IMR-90 (cell line): ENCODE measurements at regions not wholly inside any gene's neighbourhood (a gene's known extent, or its start where the extent isn't known, plus 50 kb on each side); places are given as distances from the start of the nearest gene placed in this dataset.

Experiments
- CTCF ChIP-seq: conservative IDR thresholded peaks from 2 replicates; pipeline ENCODE4 v1.5.1; 2012; ENCODE audit warnings: mild to moderate bottlenecking, low read depth, low read length, improper control_type of control experiment
- ELK1 ChIP-seq: fragments of 150-350 bp; IDR thresholded peaks from 2 replicates; pipeline ENCODE4 v1.6.1; 2016; ENCODE audit warnings: low read depth, mild to moderate bottlenecking, low read length, moderate library complexity, borderline replicate concordance
- POLR2A ChIP-seq: IDR thresholded peaks from 2 replicates; pipeline ENCODE4 v1.6.1; 2012; ENCODE audit warnings: mild to moderate bottlenecking, low read depth, low read length
- SMC3 ChIP-seq: fragments of 150-350 bp; IDR thresholded peaks from 2 replicates; pipeline ENCODE4 v1.6.1; 2016; ENCODE audit warnings: low read depth, mild to moderate bottlenecking, antibody characterized with exemption, low read length, moderate library complexity

GRCh38 chr2:139759000-139759505, 978.9 kb upstream of the NXPH2 start:
- TF ChIP-seq ELK1 (no peak), CTCF (no peak), POLR2A (no peak), SMC3 (no peak)
